Gastroesophageal sphincter (tissue), 3 donors: ENCODE measurements at regions not wholly inside any gene's neighbourhood (a gene's known extent, or its start where the extent isn't known, plus 50 kb on each side); places are given as distances from the start of the nearest gene placed in this dataset.

Experiments
- EP300 ChIP-seq: sonication (generic); formaldehyde crosslinking; IDR thresholded peaks from one replicate; pipeline ENCODE4 v1.6.1; 2017; ENCODE audit warnings: antibody characterized with exemption, mild to moderate bottlenecking
- POLR2A ChIP-seq, 2 donors: fragments of 450-650 bp; IDR thresholded peaks; one replicate each; pipeline ENCODE4 v1.6.1; 2017; ENCODE audit warnings: antibody characterized with exemption in 2 of 2, mild to moderate bottlenecking in 2 of 2, moderate library complexity in 1 of 2
- POLR2AphosphoS5 ChIP-seq: sonication (generic); formaldehyde crosslinking; IDR thresholded peaks from one replicate; pipeline ENCODE4 v1.6.1; 2017; ENCODE audit warnings: antibody characterized with exemption
- TF ChIP-seq, protein P1 (sequence below), 4 experiments: fragments of 200-600 bp in 2 of 4; fragments of 450-650 bp in 2 of 4; sonication (generic) in 1 of 4; IDR thresholded peaks; one replicate each; pipeline ENCODE4 v1.5.1; 2017 to 2019; ENCODE audit warnings: antibody characterized with exemption in 4 of 4, mild to moderate bottlenecking in 2 of 4, moderate library complexity in 2 of 4

GRCh38 chr15:29540479-29540878 lies 270.9 kb upstream of the NSMCE3 start:
- TF ChIP-seq POLR2AphosphoS5, result no peak
- TF ChIP-seq, protein P1, sequence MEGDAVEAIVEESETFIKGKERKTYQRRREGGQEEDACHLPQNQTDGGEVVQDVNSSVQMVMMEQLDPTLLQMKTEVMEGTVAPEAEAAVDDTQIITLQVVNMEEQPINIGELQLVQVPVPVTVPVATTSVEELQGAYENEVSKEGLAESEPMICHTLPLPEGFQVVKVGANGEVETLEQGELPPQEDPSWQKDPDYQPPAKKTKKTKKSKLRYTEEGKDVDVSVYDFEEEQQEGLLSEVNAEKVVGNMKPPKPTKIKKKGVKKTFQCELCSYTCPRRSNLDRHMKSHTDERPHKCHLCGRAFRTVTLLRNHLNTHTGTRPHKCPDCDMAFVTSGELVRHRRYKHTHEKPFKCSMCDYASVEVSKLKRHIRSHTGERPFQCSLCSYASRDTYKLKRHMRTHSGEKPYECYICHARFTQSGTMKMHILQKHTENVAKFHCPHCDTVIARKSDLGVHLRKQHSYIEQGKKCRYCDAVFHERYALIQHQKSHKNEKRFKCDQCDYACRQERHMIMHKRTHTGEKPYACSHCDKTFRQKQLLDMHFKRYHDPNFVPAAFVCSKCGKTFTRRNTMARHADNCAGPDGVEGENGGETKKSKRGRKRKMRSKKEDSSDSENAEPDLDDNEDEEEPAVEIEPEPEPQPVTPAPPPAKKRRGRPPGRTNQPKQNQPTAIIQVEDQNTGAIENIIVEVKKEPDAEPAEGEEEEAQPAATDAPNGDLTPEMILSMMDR (IDR thresholded peaks at IDR 0.05), result no peak
- no peak for TF ChIP-seq POLR2A (IDR thresholded peaks at IDR 0.05)
- no peak for TF ChIP-seq EP300
